K562 (cell line): ENCODE measurements at regions not wholly inside any gene's neighbourhood (a gene's known extent, or its start where the extent isn't known, plus 50 kb on each side); places are given as distances from the start of the nearest gene placed in this dataset.

Experiments used
- ATAC-seq: fragments of 200-7000 bp; cut with Tn5 transposase; 3 replicates; pipeline ENCODE4 v1.9.1; 2020; ENCODE audit warnings: moderate library complexity
- BruUV-seq: library from RNA; stranded (reverse); fragments of 400-500 nt; replicated peaks from 2 replicates; lab custom pipeline; 2021; lab: Mats Ljungman, UMichigan
- CTCF ChIA-PET: fragments of 300-600 bp; formaldehyde crosslinking; extraction: SDS; loops from one replicate; lab custom pipeline; 2021; ENCODE audit warnings: low intra/inter-chr PET ratio; lab: Yijun Ruan, JAX
- POLR2A ChIA-PET: fragments of 300-600, 350-650 bp; sonication (Branson Sonifier 250); formaldehyde crosslinking; extraction: SDS; loops from one replicate; lab custom pipeline; 2021; ENCODE audit warnings: antibody characterized with exemption, inconsistent platforms; lab: Yijun Ruan, JAX
- DNase-seq, 4 experiments: peaks; one replicate each; pipeline versions ENCODE4 v3.0.0 to v3.0.0-alpha.2; 2011 to 2018; ENCODE audit warnings: low spot score in 3 of 4, mixed read lengths in 3 of 4; ENCODE audit errors: extremely low read depth in 1 of 4
- FAIRE-seq: peaks from 2 replicates; lab custom pipeline; 2011; peaks lifted over from hg19 to GRCh38; lab: Jason Lieb, UNC
- H2AFZ ChIP-seq: 2 replicates; pipeline ENCODE4 v1.6.0; 2011; ENCODE audit warnings: low read depth, low read length, control low read depth, inconsistent platforms
- H3K27ac ChIP-seq: fragments of 200-600 bp; 3 replicates; pipeline ENCODE4 v1.8.0; 2011; ENCODE audit warnings: low read depth, mild to moderate bottlenecking, control low read depth, inconsistent platforms, low read length, moderate library complexity, mixed read lengths; ENCODE audit errors: extremely low read depth
- H3K27me3 ChIP-seq, 2 experiments: fragments of 300-600 bp in 1 of 2; 2 replicates in 1 of 2; 3 replicates in 1 of 2; pipeline versions ENCODE4 v1.6.0 to v1.8.0; 2011; ENCODE audit warnings: inconsistent platforms in 2 of 2, low read length in 2 of 2, mild to moderate bottlenecking in 1 of 2, mixed read lengths in 1 of 2, moderate library complexity in 1 of 2; ENCODE audit not compliant: control insufficient read depth in 2 of 2, insufficient read depth in 2 of 2
- H3K36me3 ChIP-seq: fragments of 300-600 bp; 3 replicates; pipeline ENCODE4 v1.8.0; 2011; ENCODE audit warnings: mild to moderate bottlenecking, low read length, inconsistent platforms; ENCODE audit not compliant: control insufficient read depth, insufficient read depth
- H3K4me1 ChIP-seq, 2 experiments: fragments of 200-600 bp in 1 of 2; replicated peaks in 1 of 2; 2 replicates in 1 of 2; 3 replicates in 1 of 2; pipeline versions ENCODE4 v1.5.1 to v1.8.0; 2011; ENCODE audit warnings: inconsistent platforms in 2 of 2, low read length in 2 of 2, mild to moderate bottlenecking in 1 of 2, mixed read lengths in 1 of 2, moderate library complexity in 1 of 2; ENCODE audit not compliant: control insufficient read depth in 2 of 2, insufficient read depth in 2 of 2
- H3K4me2 ChIP-seq: 2 replicates; pipeline ENCODE4 v1.6.1; 2011; ENCODE audit warnings: low read length, control low read depth, inconsistent platforms, mixed read lengths; ENCODE audit not compliant: insufficient read depth
- H3K4me3 ChIP-seq: fragments of 200-600 bp; sonication (generic), shearing (Covaris generic); 2 replicates; pipeline ENCODE4 v1.5.1; 2016; ENCODE audit warnings: control low read depth, inconsistent platforms
- H3K79me2 ChIP-seq: fragments of 200-600 bp; 3 replicates; pipeline ENCODE4 v1.8.0; 2011; ENCODE audit warnings: low read length, inconsistent platforms; ENCODE audit not compliant: control insufficient read depth, insufficient read depth
- H3K9ac ChIP-seq, 2 experiments: 2 replicates each; pipeline versions ENCODE4 v1.6.0 to v1.6.1; 2011; ENCODE audit warnings: low read depth in 2 of 2, low read length in 2 of 2, control low read depth in 1 of 2, inconsistent platforms in 1 of 2, mild to moderate bottlenecking in 1 of 2, mixed read lengths in 1 of 2; ENCODE audit not compliant: insufficient read depth in 1 of 2
- H3K9me1 ChIP-seq: one replicate; pipeline ENCODE4 v1.6.0; 2011; ENCODE audit warnings: inconsistent platforms, mild to moderate bottlenecking, low read length, moderate library complexity; ENCODE audit not compliant: control insufficient read depth, insufficient read depth
- H3K9me3 ChIP-seq: replicated peaks from 2 replicates; pipeline ENCODE4 v1.5.1; 2011; ENCODE audit warnings: low read depth, low read length, inconsistent platforms; ENCODE audit not compliant: control insufficient read depth, insufficient read depth
- H4K20me1 ChIP-seq: replicated peaks from 2 replicates; pipeline ENCODE4 v1.6.1; 2011; ENCODE audit warnings: low read length, inconsistent platforms, mixed read lengths; ENCODE audit not compliant: control insufficient read depth, insufficient read depth
- BRD4 ChIP-seq: fragments of 200-600 bp; sonication (generic); IDR thresholded peaks from 2 replicates; pipeline ENCODE4 v1.6.1; 2017; ENCODE audit warnings: inconsistent platforms
- CREBBP ChIP-seq: IDR thresholded peaks from one replicate; pipeline ENCODE4 v1.6.1; 2012; ENCODE audit warnings: low read depth, mild to moderate bottlenecking, control low read depth, inconsistent platforms, low read length
- FOXK2 ChIP-seq, 2 experiments: fragments of 450-650 bp; IDR thresholded peaks in 1 of 2; conservative IDR thresholded peaks in 1 of 2; 2 replicates each; pipeline ENCODE4 v1.6.1; 2016; ENCODE audit warnings: low read depth in 2 of 2, mild to moderate bottlenecking in 1 of 2
- NFRKB ChIP-seq: fragments of 450-650 bp; IDR thresholded peaks from 2 replicates; pipeline ENCODE4 v1.6.1; 2016; ENCODE audit warnings: low read depth
- OTX1 ChIP-seq: fragments of 450-650 bp; formaldehyde crosslinking; IDR thresholded peaks from 2 replicates; pipeline ENCODE4 v1.4.0; 2022; ENCODE audit warnings: mild to moderate bottlenecking
- SAP30 ChIP-seq: fragments of 200-600 bp; sonication (generic); IDR thresholded peaks from 2 replicates; pipeline ENCODE4 v1.6.1; 2012; ENCODE audit warnings: borderline replicate concordance, low read depth, mild to moderate bottlenecking, moderate library complexity, low read length, control low read depth, inconsistent platforms; ENCODE audit not compliant: insufficient read depth, poor library complexity, severe bottlenecking
- SP2 ChIP-seq: IDR thresholded peaks from 2 replicates; pipeline ENCODE4 v1.6.1; 2011; ENCODE audit warnings: mild to moderate bottlenecking, low read depth, low read length, moderate library complexity; ENCODE audit not compliant: poor library complexity, severe bottlenecking; ENCODE audit errors: extremely low read depth
- TEAD1 ChIP-seq, 2 experiments: fragments of 450-650 bp in 1 of 2; sonication (generic) in 1 of 2; formaldehyde crosslinking; IDR thresholded peaks; 2 replicates each; pipeline versions ENCODE4 v1.4.0 to v1.8.0; 2020 to 2022; ENCODE audit warnings: mild to moderate bottlenecking in 2 of 2, missing genetic modification reagents in 1 of 2
- XRCC3 ChIP-seq: fragments of 450-650 bp; IDR thresholded peaks from 2 replicates; pipeline ENCODE4 v1.6.1; 2017; ENCODE audit warnings: mild to moderate bottlenecking, moderate library complexity
- ZNF263 ChIP-seq: sonication (generic); formaldehyde crosslinking; IDR thresholded peaks from 2 replicates; pipeline ENCODE4 v1.8.0; 2022; ENCODE audit warnings: mild to moderate bottlenecking, missing genetic modification reagents, borderline replicate concordance
- ZNF318 ChIP-seq, 2 experiments: fragments of 450-650 bp; IDR thresholded peaks; 2 replicates each; pipeline ENCODE4 v1.6.1; 2016; ENCODE audit warnings: mild to moderate bottlenecking in 2 of 2, borderline replicate concordance in 1 of 2, low read depth in 1 of 2, moderate library complexity in 1 of 2
- ZZZ3 ChIP-seq: fragments of 450-650 bp; IDR thresholded peaks from 2 replicates; pipeline ENCODE4 v1.6.1; 2016; ENCODE audit warnings: antibody characterized with exemption, mild to moderate bottlenecking, moderate library complexity
- WGBS: fragments of 100-300 bp; shearing (Covaris generic); methylation state at CpG from one replicate; pipeline ENCODE4 v1.1.6; 2016; ENCODE audit warnings: low coverage, mixed read lengths; ENCODE audit not compliant: insufficient coverage; ENCODE audit errors: missing lambda C conversion rate; 5-methylcytosine and 5-hydroxymethylcytosine counted together
- in situ Hi-C: fragments of 300-500 bp; cut with MboI; formaldehyde crosslinking; loops from 4 replicates; pipeline ENCODE4 v1.15.0; 2018; ENCODE audit warnings: inconsistent platforms, mixed read lengths
- intact Hi-C: fragments of 100-400 bp; cut with micrococcal nuclease; formaldehyde crosslinking; loops from 2 replicates; pipeline ENCODE4 v1.14.2; 2022
- TF ChIP-seq, protein P1 (sequence below), 2 experiments: fragments of 450-650 bp in 1 of 2; sonication (generic) in 1 of 2; formaldehyde crosslinking; conservative IDR thresholded peaks; 2 replicates each; pipeline versions ENCODE4 v1.4.0 to v1.8.1; 2020 to 2022; ENCODE audit warnings: mild to moderate bottlenecking in 1 of 2, missing genetic modification reagents in 1 of 2

DNA sequence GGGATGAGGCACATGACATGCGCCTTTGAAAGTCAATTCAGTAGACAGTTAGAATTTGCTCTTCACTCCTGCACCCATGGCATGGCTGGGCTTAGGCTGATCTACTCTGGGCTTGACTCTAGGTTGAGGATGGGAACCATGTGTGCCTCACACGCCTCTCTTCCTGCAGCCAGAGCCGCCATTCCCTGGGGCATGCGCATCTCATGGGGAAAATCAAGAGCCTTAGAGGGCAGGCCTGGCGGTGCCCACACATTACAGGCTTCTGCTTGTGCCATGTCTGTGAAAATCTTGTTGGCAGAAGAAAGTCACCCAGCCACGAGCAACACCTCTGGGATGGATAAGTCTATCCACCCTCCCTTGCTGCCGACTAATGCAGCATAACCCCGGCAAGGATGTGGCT lies 808.5 kb downstream of the CDH9 start (continued):
- TF ChIP-seq NFRKB (no peak), OTX1 (CRISPR knock-in tag) (no peak), BRD4 (no peak), FOXK2 (conservative IDR thresholded peaks at IDR 0.05 in 1 of 2, IDR thresholded peaks at IDR 0.05 in 1 of 2; ENCODE audit: low read depth in 2 of 2) (no peak), XRCC3 (no peak)

GRCh38 chr5:26227245-26227644 lies 811.1 kb downstream of the CDH9 start:
- ATAC-seq: no peak
- no TSS peak for BruUV-seq
- no peak overlapping the region for H3K4me3 ChIP-seq
- H3K9me1 ChIP-seq: no peaks in the 10 kb centered on the region
- DNase-seq: no peak
- no peaks in the 10 kb centered on the region for H3K36me3 ChIP-seq
- H3K4me2 ChIP-seq: no peak overlapping the region
- no peak overlapping the region for H2AFZ ChIP-seq
- in situ Hi-C loops: no loop called here
- no peaks in the 10 kb centered on the region for H3K27me3 ChIP-seq
- no peaks in the 10 kb centered on the region for H3K79me2 ChIP-seq
- CTCF ChIA-PET: no interaction called here
- POLR2A ChIA-PET: interaction anchor here (0.6 kb wide), 1 partner anchor 12 kb away, joined by 3 read pairs; no protein-coding TSS in a partner anchor
- intact Hi-C loops: no loop called here
- FAIRE-seq: no peak
- H4K20me1 ChIP-seq: no peaks in the 10 kb centered on the region
- H3K9ac ChIP-seq: no peak overlapping the region
- no peak overlapping the region for H3K27ac ChIP-seq
- H3K4me1 ChIP-seq: no peaks in the 10 kb centered on the region
- no peaks in the 10 kb centered on the region; the same call in 1 of the 2 replicates for H3K9me3 ChIP-seq
- 0% methylated on average over 6 of the region's 6 CpGs for WGBS
- no peak for TF ChIP-seq SP2
- no peak for TF ChIP-seq TEAD1 (CRISPR knock-in tag; IDR thresholded peaks at IDR 0.05)
- no peak for TF ChIP-seq ZZZ3
- TF ChIP-seq ZNF263 (CRISPR knock-in tag): no peak
- TF ChIP-seq CREBBP: no peak
- TF ChIP-seq SAP30: no peak
- TF ChIP-seq ZNF318 (IDR thresholded peaks at IDR 0.05; ENCODE audit: borderline replicate concordance in 1 of 2, low read depth in 1 of 2): no peak
- TF ChIP-seq, protein P1, sequence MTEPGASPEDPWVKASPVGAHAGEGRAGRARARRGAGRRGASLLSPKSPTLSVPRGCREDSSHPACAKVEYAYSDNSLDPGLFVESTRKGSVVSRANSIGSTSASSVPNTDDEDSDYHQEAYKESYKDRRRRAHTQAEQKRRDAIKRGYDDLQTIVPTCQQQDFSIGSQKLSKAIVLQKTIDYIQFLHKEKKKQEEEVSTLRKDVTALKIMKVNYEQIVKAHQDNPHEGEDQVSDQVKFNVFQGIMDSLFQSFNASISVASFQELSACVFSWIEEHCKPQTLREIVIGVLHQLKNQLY (CRISPR knock-in tag; conservative IDR thresholded peaks at IDR 0.05): no peak
